ENCODE measurements at regions not wholly inside any gene's neighbourhood (a gene's known extent, or its start where the extent isn't known, plus 50 kb on each side); places are given as distances from the start of the nearest gene placed in this dataset.

- TF ChIP-seq, protein P1, sequence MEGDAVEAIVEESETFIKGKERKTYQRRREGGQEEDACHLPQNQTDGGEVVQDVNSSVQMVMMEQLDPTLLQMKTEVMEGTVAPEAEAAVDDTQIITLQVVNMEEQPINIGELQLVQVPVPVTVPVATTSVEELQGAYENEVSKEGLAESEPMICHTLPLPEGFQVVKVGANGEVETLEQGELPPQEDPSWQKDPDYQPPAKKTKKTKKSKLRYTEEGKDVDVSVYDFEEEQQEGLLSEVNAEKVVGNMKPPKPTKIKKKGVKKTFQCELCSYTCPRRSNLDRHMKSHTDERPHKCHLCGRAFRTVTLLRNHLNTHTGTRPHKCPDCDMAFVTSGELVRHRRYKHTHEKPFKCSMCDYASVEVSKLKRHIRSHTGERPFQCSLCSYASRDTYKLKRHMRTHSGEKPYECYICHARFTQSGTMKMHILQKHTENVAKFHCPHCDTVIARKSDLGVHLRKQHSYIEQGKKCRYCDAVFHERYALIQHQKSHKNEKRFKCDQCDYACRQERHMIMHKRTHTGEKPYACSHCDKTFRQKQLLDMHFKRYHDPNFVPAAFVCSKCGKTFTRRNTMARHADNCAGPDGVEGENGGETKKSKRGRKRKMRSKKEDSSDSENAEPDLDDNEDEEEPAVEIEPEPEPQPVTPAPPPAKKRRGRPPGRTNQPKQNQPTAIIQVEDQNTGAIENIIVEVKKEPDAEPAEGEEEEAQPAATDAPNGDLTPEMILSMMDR (IDR thresholded peaks at IDR 0.05), result no peak
- TF ChIP-seq POLR2AphosphoS5 (IDR thresholded peaks at IDR 0.05), result no peak
- TF ChIP-seq POLR2A (IDR thresholded peaks at IDR 0.05), result no peak
- no peak for TF ChIP-seq EP300 (IDR thresholded peaks at IDR 0.05)
These were observed 1752.9 kb upstream of the CELF4 start for GRCh38 chr18:39318462-39318861.
